ENCODE measurements at regions not wholly inside any gene's neighbourhood (a gene's known extent, or its start where the extent isn't known, plus 50 kb on each side); places are given as distances from the start of the nearest gene placed in this dataset.
"Not testable (repeated sequence)": the region's sequence is repeated elsewhere in the genome, so short reads cannot be mapped to it uniquely, and the experiment has no call there.

GRCh38 chr3:72533591-72534473 lies 314.4 kb downstream of the SHQ1 start:
- DNase-seq: no peak

GRCh38 chr3:72530426-72530825 lies 317.8 kb downstream of the SHQ1 start:
- no peak for DNase-seq

GRCh38 chr3:72529081-72529480 lies 319.2 kb downstream of the SHQ1 start:
- DNase-seq: no peak

GRCh38 chr3:72523429-72524151 lies 324.7 kb downstream of the SHQ1 start:
- no peak for DNase-seq

GRCh38 chr3:72520690-72521308 lies 327.4 kb downstream of the SHQ1 start:
- DNase-seq: no peak

- DNase-seq: no peak
Measured at GRCh38 chr3:72519946-72520604, 328.2 kb downstream of the SHQ1 start.

GRCh38 chr3:72517921-72518424 lies 330.3 kb downstream of the SHQ1 start:
- DNase-seq: no peak

GRCh38 chr3:72517336-72517735 lies 330.9 kb downstream of the SHQ1 start:
- DNase-seq: no peak

GRCh38 chr3:72516361-72516760 lies 331.9 kb downstream of the SHQ1 start:
- no peak for DNase-seq

GRCh38 chr3:72515941-72516340 lies 332.3 kb downstream of the SHQ1 start:
- DNase-seq: no peak

- DNase-seq: no peak
Measured at GRCh38 chr3:72515281-72515680, 333.0 kb downstream of the SHQ1 start.

GRCh38 chr3:72510247-72510646 lies 338.0 kb downstream of the SHQ1 start:
- DNase-seq: no peak

- DNase-seq: no peak
Measured at GRCh38 chr3:72505539-72506405, 342.5 kb downstream of the SHQ1 start.

- DNase-seq: not testable (repeated sequence)
Measured at GRCh38 chr3:72497501-72497900, 350.7 kb downstream of the SHQ1 start.

- no peak for DNase-seq
Measured at GRCh38 chr3:72496051-72496670, 352.1 kb downstream of the SHQ1 start.

GRCh38 chr3:72494626-72495025 lies 353.6 kb downstream of the SHQ1 start:
- no peak for DNase-seq

GRCh38 chr3:72494130-72494529 lies 354.1 kb downstream of the SHQ1 start:
- no peak for DNase-seq

GRCh38 chr3:72492240-72492639 lies 356.0 kb downstream of the SHQ1 start:
- DNase-seq: no peak

GRCh38 chr3:72490688-72491435 lies 357.4 kb downstream of the SHQ1 start:
- peak; percentile 17 for DNase-seq

GRCh38 chr3:72489901-72490300 lies 358.3 kb downstream of the SHQ1 start:
- DNase-seq: no peak

GRCh38 chr3:72488738-72489035 lies 359.6 kb downstream of the SHQ1 start:
- no peak for DNase-seq

All from NCI-H2107 (cell line).